ENCODE measurements at regions not wholly inside any gene's neighbourhood (a gene's known extent, or its start where the extent isn't known, plus 50 kb on each side); places are given as distances from the start of the nearest gene placed in this dataset.
"Not testable (repeated sequence)": the region's sequence is repeated elsewhere in the genome, so short reads cannot be mapped to it uniquely, and the experiment has no call there.

GRCh38 chr20:53833333-53834061 is 236.9 kb downstream of the BCAS1 start:
- no peak for DNase-seq

GRCh38 chr20:53832499-53832898 is 237.9 kb downstream of the BCAS1 start:
- DNase-seq = no peak

GRCh38 chr20:53831812-53832211 is 238.2 kb upstream of the ZNF217 start:
- no peak for DNase-seq

- DNase-seq = no peak
Observed at GRCh38 chr20:53831228-53831627, 237.6 kb upstream of the ZNF217 start.

GRCh38 chr20:53829724-53830521 is 236.3 kb upstream of the ZNF217 start:
- no peak for DNase-seq

GRCh38 chr20:53829255-53829723 is 235.7 kb upstream of the ZNF217 start:
- DNase-seq = peak; percentile 9

- no peak for DNase-seq
Observed at GRCh38 chr20:53828682-53829254, 235.1 kb upstream of the ZNF217 start.

GRCh38 chr20:53828088-53828681 is 234.5 kb upstream of the ZNF217 start:
- DNase-seq = no peak

GRCh38 chr20:53827292-53828087 is 233.9 kb upstream of the ZNF217 start:
- no peak for DNase-seq

- DNase-seq = no peak
Observed at GRCh38 chr20:53826597-53827291, 233.1 kb upstream of the ZNF217 start.

GRCh38 chr20:53826090-53826489 is 232.5 kb upstream of the ZNF217 start:
- no peak for DNase-seq

GRCh38 chr20:53825282-53825681 is 231.6 kb upstream of the ZNF217 start:
- DNase-seq = no peak

- DNase-seq = no peak
Observed at GRCh38 chr20:53824779-53825178, 231.1 kb upstream of the ZNF217 start.

GRCh38 chr20:53823121-53823764 is 229.6 kb upstream of the ZNF217 start:
- no peak for DNase-seq

GRCh38 chr20:53822534-53822933 is 228.9 kb upstream of the ZNF217 start:
- DNase-seq = no peak

GRCh38 chr20:53819973-53820451 is 226.4 kb upstream of the ZNF217 start:
- no peak for DNase-seq

- DNase-seq = no peak
Observed at GRCh38 chr20:53818457-53819177, 225.0 kb upstream of the ZNF217 start.

- not testable (repeated sequence) for DNase-seq
Observed at GRCh38 chr20:53817513-53817912, 223.9 kb upstream of the ZNF217 start.

- DNase-seq = no peak
Observed at GRCh38 chr20:53816872-53817398, 223.3 kb upstream of the ZNF217 start.

- no peak for DNase-seq
Observed at GRCh38 chr20:53815509-53815908, 221.9 kb upstream of the ZNF217 start.
